ENCODE measurements at regions not wholly inside any gene's neighbourhood (a gene's known extent, or its start where the extent isn't known, plus 50 kb on each side); places are given as distances from the start of the nearest gene placed in this dataset.
"Not testable (repeated sequence)": the region's sequence is repeated elsewhere in the genome, so short reads cannot be mapped to it uniquely, and the experiment has no call there.

- DNase-seq (ENCODE audit: extremely low read depth in 1 of 2, low read depth in 1 of 2) = no peak
These were observed 60.2 kb downstream of the GLUL start for GRCh38 chr1:182331387-182331786.

- no peak for DNase-seq (ENCODE audit: extremely low read depth in 1 of 2, low read depth in 1 of 2)
These were observed 61.3 kb downstream of the GLUL start for GRCh38 chr1:182330303-182330702.

GRCh38 chr1:182329471-182329870, 62.1 kb downstream of the GLUL start:
- no peak for DNase-seq (ENCODE audit: extremely low read depth in 1 of 2, low read depth in 1 of 2)

GRCh38 chr1:182328591-182328990, 63.0 kb downstream of the GLUL start:
- DNase-seq (ENCODE audit: extremely low read depth in 1 of 2, low read depth in 1 of 2) = no peak

- DNase-seq (ENCODE audit: extremely low read depth in 1 of 2, low read depth in 1 of 2) = no peak
These were observed 66.3 kb downstream of the GLUL start for GRCh38 chr1:182325339-182325738.

- DNase-seq (ENCODE audit: extremely low read depth in 1 of 2, low read depth in 1 of 2) = not testable (repeated sequence)
These were observed 70.1 kb downstream of the GLUL start for GRCh38 chr1:182321532-182321931.

- DNase-seq (ENCODE audit: extremely low read depth in 1 of 2, low read depth in 1 of 2) = no peak
These were observed 73.9 kb downstream of the GLUL start for GRCh38 chr1:182317611-182318161.

- not testable (repeated sequence) for DNase-seq (ENCODE audit: extremely low read depth in 1 of 2, low read depth in 1 of 2)
These were observed 75.1 kb downstream of the GLUL start for GRCh38 chr1:182316454-182316853.

- DNase-seq (ENCODE audit: extremely low read depth in 1 of 2, low read depth in 1 of 2) = no peak
These were observed 76.4 kb downstream of the GLUL start for GRCh38 chr1:182315167-182315556.

GRCh38 chr1:182309631-182310351, 81.8 kb downstream of the GLUL start:
- no peak for DNase-seq (ENCODE audit: extremely low read depth in 1 of 2, low read depth in 1 of 2)

- no peak for DNase-seq (ENCODE audit: extremely low read depth in 1 of 2, low read depth in 1 of 2)
These were observed 82.8 kb downstream of the GLUL start for GRCh38 chr1:182308826-182309225.

GRCh38 chr1:182307486-182307885, 84.1 kb downstream of the GLUL start:
- not testable (repeated sequence) for DNase-seq (ENCODE audit: extremely low read depth in 1 of 2, low read depth in 1 of 2)

GRCh38 chr1:182305861-182306260, 85.7 kb downstream of the GLUL start:
- no peak for DNase-seq (ENCODE audit: extremely low read depth in 1 of 2, low read depth in 1 of 2)

- no peak for DNase-seq (ENCODE audit: extremely low read depth in 1 of 2, low read depth in 1 of 2)
These were observed 87.0 kb downstream of the GLUL start for GRCh38 chr1:182304627-182305026.

- no peak for DNase-seq (ENCODE audit: extremely low read depth in 1 of 2, low read depth in 1 of 2)
These were observed 87.4 kb downstream of the GLUL start for GRCh38 chr1:182304218-182304617.

GRCh38 chr1:182303778-182304177, 87.8 kb downstream of the GLUL start:
- no peak for DNase-seq (ENCODE audit: extremely low read depth in 1 of 2, low read depth in 1 of 2)

GRCh38 chr1:182301467-182302198, 90.0 kb downstream of the GLUL start:
- DNase-seq (ENCODE audit: extremely low read depth in 1 of 2, low read depth in 1 of 2) = peak in 1 of 2 donors; percentile 16

- peak in 1 of 2 donors; percentile 5 for DNase-seq (ENCODE audit: extremely low read depth in 1 of 2, low read depth in 1 of 2)
These were observed 90.6 kb downstream of the GLUL start for GRCh38 chr1:182301026-182301436.

- no peak for DNase-seq (ENCODE audit: extremely low read depth in 1 of 2, low read depth in 1 of 2)
These were observed 91.6 kb downstream of the GLUL start for GRCh38 chr1:182299728-182300616.

GRCh38 chr1:182299054-182299727, 92.4 kb downstream of the GLUL start:
- not testable (repeated sequence) for DNase-seq (ENCODE audit: extremely low read depth in 1 of 2, low read depth in 1 of 2)

Measured in stimulated activated CD8-positive, alpha-beta memory T cell treated with anti-CD3 and anti-CD28 coated beads, Interleukin-7, amount 100 ng/mL, for 48 hours (primary cell).